HG03280 (cell line): ENCODE measurements at regions not wholly inside any gene's neighbourhood (a gene's known extent, or its start where the extent isn't known, plus 50 kb on each side); places are given as distances from the start of the nearest gene placed in this dataset.
"Not testable (repeated sequence)": the region's sequence is repeated elsewhere in the genome, so short reads cannot be mapped to it uniquely, and the experiment has no call there.

Source experiments
- ATAC-seq: cut with Tn5 transposase; IDR thresholded peaks from one replicate; pipeline ENCODE4 v1.9.1; 2021; ENCODE audit warnings: mild to moderate bottlenecking, moderate library complexity; ENCODE audit not compliant: unreplicated experiment

- ATAC-seq, result no peak
Measured at GRCh38 chr4:79748835-79749234, 324.2 kb downstream of the ANTXR2 start.

DNA sequence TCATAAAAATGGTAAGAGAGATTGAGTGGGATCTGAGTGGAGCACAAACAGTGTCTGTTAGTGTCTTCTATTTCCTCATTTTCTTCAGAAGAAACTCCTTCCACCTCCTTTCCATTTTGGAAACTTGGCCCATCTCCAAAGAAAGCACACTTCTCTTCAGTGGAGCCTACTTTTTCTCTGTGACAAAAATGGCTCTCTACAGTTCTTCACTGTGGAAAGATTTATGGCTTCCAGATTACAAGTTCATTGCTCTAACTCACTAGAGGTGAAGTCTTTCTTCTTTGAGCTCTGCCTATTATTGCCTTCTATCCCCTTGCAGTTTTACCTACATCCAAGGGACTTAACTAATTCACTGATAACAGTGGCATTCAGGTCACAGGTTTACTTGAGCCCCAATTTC, 325.8 kb downstream of the ANTXR2 start:
- no peak for ATAC-seq

DNA sequence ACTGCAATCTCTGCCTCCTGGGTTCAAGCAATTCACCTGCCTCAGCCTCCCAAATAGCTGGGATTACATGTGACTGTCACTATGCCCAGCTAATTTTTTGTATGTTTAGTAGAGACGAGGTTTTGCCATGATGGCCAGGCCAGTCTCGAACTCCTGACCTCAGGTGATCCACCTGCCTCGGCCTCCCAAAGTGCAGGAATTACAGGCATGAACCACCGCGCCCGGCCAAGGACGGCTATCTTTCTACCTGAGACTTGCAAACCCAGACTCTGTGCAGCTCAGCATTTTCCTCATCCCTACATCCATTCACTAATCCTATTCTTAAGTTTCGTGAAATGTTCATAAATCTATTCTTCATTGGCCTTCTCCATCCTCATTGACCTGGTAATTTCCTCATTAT, 330.0 kb downstream of the ANTXR2 start:
- no peak for ATAC-seq

DNA sequence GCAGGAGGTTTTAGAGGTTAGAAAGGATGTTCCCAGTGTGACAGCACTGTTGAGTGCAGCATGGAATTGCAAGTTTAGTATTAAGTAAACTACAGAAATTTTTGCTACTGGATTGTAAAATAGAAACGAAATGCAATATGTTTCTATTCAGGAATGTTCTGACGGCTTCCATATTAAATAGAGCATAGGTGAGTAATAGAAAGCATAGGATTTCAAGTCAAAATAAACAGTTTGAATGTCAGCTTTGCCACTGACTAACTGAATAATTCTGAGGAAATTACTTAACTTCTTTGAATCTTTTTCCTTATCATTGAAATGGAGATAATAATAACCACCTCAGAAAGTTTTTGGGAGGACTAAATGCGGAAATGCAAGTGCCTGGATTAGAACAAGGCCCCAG, 331.9 kb upstream of the GK2 start:
- ATAC-seq, result no peak

GRCh38 chr4:79723507-79723906, 315.5 kb upstream of the GK2 start:
- no peak for ATAC-seq

GRCh38 chr4:79700356-79700755, 292.3 kb upstream of the GK2 start:
- no peak for ATAC-seq

DNA sequence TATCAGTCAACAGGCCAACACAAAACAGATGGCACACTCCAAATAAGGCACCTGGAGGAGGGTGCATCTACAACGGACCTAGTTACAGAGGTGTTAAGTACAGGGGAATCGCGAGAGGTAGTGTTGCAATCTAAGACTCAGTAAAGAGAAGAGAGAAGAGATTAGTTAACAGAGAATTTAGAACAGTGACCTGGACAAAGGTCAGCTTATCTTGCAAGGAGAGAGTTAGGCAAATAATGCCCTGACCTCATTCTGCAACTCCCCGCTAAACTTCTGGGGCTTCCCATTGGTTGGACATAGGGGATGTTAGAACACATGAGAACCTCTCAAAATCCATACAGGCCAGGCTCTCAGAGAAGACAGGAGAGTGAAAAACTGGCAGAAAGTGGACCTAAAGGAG, 289.4 kb upstream of the GK2 start:
- no peak for ATAC-seq

GRCh38 chr4:79696534-79696933, 288.5 kb upstream of the GK2 start:
- ATAC-seq, result not testable (repeated sequence)

DNA sequence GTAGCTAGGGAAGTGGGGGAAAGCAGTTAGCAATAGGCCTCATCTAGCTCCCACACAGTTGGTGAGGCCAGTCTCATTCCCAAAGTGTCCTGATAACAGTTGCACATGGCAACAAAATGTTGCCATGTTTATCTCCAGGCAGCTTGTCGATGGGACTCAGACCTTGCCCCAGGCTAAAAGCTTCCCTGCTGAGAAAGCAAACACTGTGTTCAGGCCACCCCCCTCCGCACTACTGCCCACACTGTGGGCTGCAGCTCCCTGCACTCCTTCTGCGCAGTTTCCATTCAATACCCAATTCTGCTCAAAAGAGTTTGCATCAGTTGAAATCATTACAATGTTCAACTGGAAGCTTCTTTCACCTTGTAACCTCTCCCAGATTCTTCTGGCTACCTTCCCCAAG, 287.8 kb upstream of the GK2 start:
- ATAC-seq, result no peak

- no peak for ATAC-seq
Measured at GRCh38 chr4:79689740-79690139, 281.7 kb upstream of the GK2 start.

GRCh38 chr4:79688691-79689090, 280.7 kb upstream of the GK2 start:
- no peak for ATAC-seq

DNA sequence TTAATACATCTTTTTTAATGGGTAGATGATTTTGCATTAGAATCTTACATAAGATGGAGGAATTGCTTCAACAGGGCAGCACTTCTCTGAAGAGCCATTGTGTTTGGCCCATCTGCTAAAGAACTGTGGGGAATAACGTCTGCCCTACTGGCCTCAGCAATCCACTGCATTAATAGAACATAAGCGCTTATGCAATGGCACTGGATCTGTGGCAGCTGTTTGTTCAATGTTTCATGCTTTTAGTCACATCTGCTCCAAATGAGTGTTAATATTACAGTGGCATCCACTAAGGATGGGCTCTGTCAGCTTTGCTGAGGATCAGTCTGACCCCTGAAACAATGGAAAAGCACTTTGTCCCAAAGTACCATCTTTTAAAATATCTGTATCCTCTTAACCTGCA, 279.0 kb upstream of the GK2 start:
- ATAC-seq, result no peak

DNA sequence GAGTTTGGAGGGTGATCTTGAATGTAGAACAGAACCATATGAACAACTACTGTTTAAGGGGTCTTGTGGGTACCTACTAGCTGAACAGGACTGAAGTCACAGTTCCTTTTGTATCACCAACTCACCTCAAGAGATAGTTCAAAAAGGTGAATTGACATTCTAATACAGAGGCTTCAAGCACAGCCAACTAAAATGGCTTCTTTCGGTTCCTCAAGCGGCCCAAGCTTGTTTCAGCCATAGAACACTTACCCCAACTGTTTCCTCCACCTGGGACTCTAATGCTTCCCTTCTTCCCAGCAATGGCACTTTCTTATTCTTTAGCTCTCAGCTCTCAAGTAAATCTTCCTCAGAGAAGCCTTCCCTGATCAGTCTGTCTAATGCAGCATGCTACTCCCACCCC, 277.5 kb upstream of the GK2 start:
- no peak for ATAC-seq

- no peak for ATAC-seq
Measured at GRCh38 chr4:79684516-79684915, 276.5 kb upstream of the GK2 start.

- ATAC-seq, result no peak
Measured at GRCh38 chr4:79682801-79683530, 274.9 kb upstream of the GK2 start.

- ATAC-seq, result no peak
Measured at GRCh38 chr4:79682161-79682560, 274.1 kb upstream of the GK2 start.

- no peak for ATAC-seq
Measured at GRCh38 chr4:79679859-79680258, 271.8 kb upstream of the GK2 start.

GRCh38 chr4:79678472-79679202, 270.6 kb upstream of the GK2 start:
- no peak for ATAC-seq

- no peak for ATAC-seq
Measured at GRCh38 chr4:79676705-79677104, 268.7 kb upstream of the GK2 start.

GRCh38 chr4:79674906-79675305, 266.9 kb upstream of the GK2 start:
- ATAC-seq, result not testable (repeated sequence)

DNA sequence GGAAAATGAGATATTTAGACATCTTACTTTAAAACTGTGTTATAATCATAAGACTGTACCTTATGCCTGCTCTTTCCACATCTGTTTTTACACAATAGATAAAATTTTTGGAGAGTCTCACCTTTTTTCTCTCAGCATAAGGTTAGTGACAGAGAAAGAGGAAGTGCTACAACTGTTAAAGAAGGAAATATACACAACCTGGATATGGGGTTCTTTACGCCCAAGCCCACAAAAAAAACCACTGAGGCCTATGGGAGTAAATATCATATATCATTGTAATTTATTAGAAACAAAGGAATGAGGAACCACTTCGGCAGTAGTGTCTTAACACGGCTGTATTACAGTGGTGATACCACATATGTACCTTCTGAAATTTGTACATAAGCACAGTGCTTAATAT, 265.9 kb upstream of the GK2 start:
- ATAC-seq, result no peak

- ATAC-seq, result no peak
Measured at GRCh38 chr4:79673377-79673776, 265.3 kb upstream of the GK2 start.

- ATAC-seq, result no peak
Measured at GRCh38 chr4:79666875-79667274, 258.8 kb upstream of the GK2 start.
